ENCODE measurements at regions not wholly inside any gene's neighbourhood (a gene's known extent, or its start where the extent isn't known, plus 50 kb on each side); places are given as distances from the start of the nearest gene placed in this dataset.

DNA sequence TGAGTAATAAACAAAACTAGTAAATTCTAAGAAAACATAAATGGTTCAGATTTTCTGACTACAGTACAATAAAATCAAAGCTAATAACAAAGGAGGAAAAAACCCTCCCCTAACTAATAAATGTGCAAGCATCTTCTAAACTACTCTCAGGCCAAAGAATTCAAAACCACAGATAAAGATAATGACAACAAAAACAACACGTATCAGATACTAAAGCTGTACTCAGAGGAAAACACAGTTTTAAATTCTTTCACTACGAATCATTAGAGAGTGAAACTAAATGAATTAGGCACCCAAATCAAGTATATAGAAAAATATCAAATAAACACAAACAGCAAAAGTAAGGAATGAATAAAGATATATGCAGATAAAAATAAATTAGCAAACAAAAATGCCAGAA lies 200.9 kb downstream of the TEX36 start:
- TF ChIP-seq POLR2AphosphoS5 (IDR thresholded peaks at IDR 0.05) = no peak
- TF ChIP-seq, protein P1, sequence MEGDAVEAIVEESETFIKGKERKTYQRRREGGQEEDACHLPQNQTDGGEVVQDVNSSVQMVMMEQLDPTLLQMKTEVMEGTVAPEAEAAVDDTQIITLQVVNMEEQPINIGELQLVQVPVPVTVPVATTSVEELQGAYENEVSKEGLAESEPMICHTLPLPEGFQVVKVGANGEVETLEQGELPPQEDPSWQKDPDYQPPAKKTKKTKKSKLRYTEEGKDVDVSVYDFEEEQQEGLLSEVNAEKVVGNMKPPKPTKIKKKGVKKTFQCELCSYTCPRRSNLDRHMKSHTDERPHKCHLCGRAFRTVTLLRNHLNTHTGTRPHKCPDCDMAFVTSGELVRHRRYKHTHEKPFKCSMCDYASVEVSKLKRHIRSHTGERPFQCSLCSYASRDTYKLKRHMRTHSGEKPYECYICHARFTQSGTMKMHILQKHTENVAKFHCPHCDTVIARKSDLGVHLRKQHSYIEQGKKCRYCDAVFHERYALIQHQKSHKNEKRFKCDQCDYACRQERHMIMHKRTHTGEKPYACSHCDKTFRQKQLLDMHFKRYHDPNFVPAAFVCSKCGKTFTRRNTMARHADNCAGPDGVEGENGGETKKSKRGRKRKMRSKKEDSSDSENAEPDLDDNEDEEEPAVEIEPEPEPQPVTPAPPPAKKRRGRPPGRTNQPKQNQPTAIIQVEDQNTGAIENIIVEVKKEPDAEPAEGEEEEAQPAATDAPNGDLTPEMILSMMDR (IDR thresholded peaks at IDR 0.05 in 8 of 11, conservative IDR thresholded peaks at IDR 0.05 in 3 of 11) = no peak
